B cell (primary cell): ENCODE measurements at regions not wholly inside any gene's neighbourhood (a gene's known extent, or its start where the extent isn't known, plus 50 kb on each side); places are given as distances from the start of the nearest gene placed in this dataset.

ENCODE experiments used
- ATAC-seq: fragments of 200-7000 bp; cut with Tn5 transposase; one replicate; pipeline ENCODE4 v1.10.0; 2021; ENCODE audit warnings: low read depth, mild to moderate bottlenecking, moderate number of reproducible peaks, moderate library complexity
- CTCF ChIA-PET: fragments of 350-600 bp; sonication (Branson Sonifier 250); formaldehyde crosslinking; loops from one replicate; lab custom pipeline; 2021; ENCODE audit warnings: antibody characterized with exemption, inconsistent platforms; lab: Charles Lee
- POLR2A ChIA-PET: fragments of 350-600 bp; sonication (Branson Sonifier 250); formaldehyde crosslinking; loops from one replicate; lab custom pipeline; 2021; ENCODE audit warnings: antibody characterized with exemption; lab: Charles Lee
- DNase-seq: peaks from one replicate; pipeline ENCODE4 v3.0.0; 2013
- H2AFZ ChIP-seq: 2 replicates; pipeline ENCODE4 v1.6.1; 2012; ENCODE audit warnings: mild to moderate bottlenecking, low read depth, low read length; ENCODE audit not compliant: insufficient read depth, poor library complexity, severe bottlenecking
- H3K27ac ChIP-seq, 2 donors: 1 replicate in 1 of 2; 2 replicates in 1 of 2; pipeline ENCODE4 v1.5.1; 2012 to 2013; ENCODE audit warnings: low read length in 2 of 2, mild to moderate bottlenecking in 2 of 2, moderate library complexity in 1 of 2
- H3K27me3 ChIP-seq, 4 experiments: fragments of 200-600 bp in 1 of 4; sonication (generic) in 1 of 4; replicated peaks in 1 of 4; 1 replicate in 2 of 4; 2 replicates in 2 of 4; pipeline versions ENCODE4 v1.6.1 to v1.7.0; 2013 to 2016; ENCODE audit warnings: low read length in 3 of 4, mild to moderate bottlenecking in 2 of 4, mixed read lengths in 1 of 4, moderate library complexity in 1 of 4; ENCODE audit not compliant: insufficient read depth in 4 of 4, control insufficient read depth in 3 of 4; ENCODE audit errors: control extremely low read depth in 1 of 4
- H3K36me3 ChIP-seq, 2 experiments: replicated peaks in 1 of 2; 1 replicate in 1 of 2; 2 replicates in 1 of 2; pipeline versions ENCODE4 v1.6.1 to v1.7.1; 2013; ENCODE audit warnings: low read length in 1 of 2; ENCODE audit not compliant: insufficient read depth in 2 of 2, control insufficient read depth in 1 of 2; ENCODE audit errors: control extremely low read depth in 1 of 2, extremely low read depth in 1 of 2
- H3K4me1 ChIP-seq, 2 donors: fragments of 200-600 bp in 1 of 2; sonication (generic) in 1 of 2; 1 replicate in 1 of 2; 2 replicates in 1 of 2; pipeline versions ENCODE4 v1.5.1 to v1.6.1; 2013 to 2017; ENCODE audit warnings: low read length in 2 of 2; ENCODE audit not compliant: control insufficient read depth in 2 of 2, insufficient read depth in 2 of 2
- H3K4me2 ChIP-seq: replicated peaks from 2 replicates; pipeline ENCODE3; 2012; ENCODE audit warnings: mild to moderate bottlenecking, low read depth, low read length; ENCODE audit not compliant: poor library complexity, severe bottlenecking
- H3K4me3 ChIP-seq, 5 experiments: fragments of 200-600 bp in 1 of 5; sonication (generic) in 1 of 5; 1 replicate in 3 of 5; 2 replicates in 2 of 5; pipeline versions ENCODE4 v1.5.1 to v1.7.0; 2011 to 2016; ENCODE audit warnings: low read length in 4 of 5, mild to moderate bottlenecking in 4 of 5, low read depth in 2 of 5, control low read depth in 1 of 5, moderate library complexity in 1 of 5; ENCODE audit not compliant: insufficient read depth in 1 of 5; ENCODE audit errors: control extremely low read depth in 1 of 5, extremely low read depth in 1 of 5
- H3K79me2 ChIP-seq: fragments of 200-600 bp; sonication (generic); one replicate; pipeline ENCODE4 v1.6.0; 2016; ENCODE audit warnings: low read length; ENCODE audit not compliant: control insufficient read depth, insufficient read depth
- H3K9ac ChIP-seq: fragments of 200-600 bp; sonication (generic); 2 replicates; pipeline ENCODE4 v1.6.1; 2017; ENCODE audit warnings: mild to moderate bottlenecking, low read length, moderate library complexity
- H3K9me3 ChIP-seq, 3 donors: one replicate each; pipeline versions ENCODE4 v1.6.1 to v1.7.1; 2013; ENCODE audit warnings: low read length in 2 of 3; ENCODE audit not compliant: control insufficient read depth in 2 of 3, insufficient read depth in 1 of 3; ENCODE audit errors: control extremely low read depth in 1 of 3
- H4K20me1 ChIP-seq: 2 replicates; pipeline ENCODE4 v1.6.0; 2012; ENCODE audit warnings: mild to moderate bottlenecking, low read length; ENCODE audit not compliant: insufficient read depth, control insufficient read depth, poor library complexity, severe bottlenecking
- H3K27ac Mint-ChIP-seq: one replicate; pipeline ENCODE4 v1.8.0; 2021; ENCODE audit warnings: mixed read lengths
- H3K27me3 Mint-ChIP-seq: one replicate; pipeline ENCODE4 v1.8.0; 2021; ENCODE audit warnings: mixed read lengths
- H3K4me1 Mint-ChIP-seq: one replicate; pipeline ENCODE4 v1.8.0; 2021; ENCODE audit warnings: mixed read lengths
- H3K4me3 Mint-ChIP-seq: one replicate; pipeline ENCODE4 v1.8.0; 2021; ENCODE audit warnings: mixed read lengths
- H3K9me3 Mint-ChIP-seq: one replicate; pipeline ENCODE4 v1.8.0; 2022; ENCODE audit warnings: mixed read lengths; ENCODE audit not compliant: insufficient read depth
- EZH2 ChIP-seq: IDR thresholded peaks from 2 replicates; pipeline ENCODE4 v1.6.1; 2012; ENCODE audit warnings: borderline replicate concordance, low read depth, mild to moderate bottlenecking, moderate library complexity, low read length; ENCODE audit not compliant: insufficient read depth, poor library complexity, severe bottlenecking
- WGBS: methylation state at CpG from one replicate; pipeline ENCODE4 v1.1.5; 2013; ENCODE audit warnings: missing lambda C conversion rate; ENCODE audit not compliant: insufficient coverage; 5-methylcytosine and 5-hydroxymethylcytosine counted together
- intact Hi-C: fragments of 100-400 bp; cut with micrococcal nuclease; formaldehyde crosslinking; loops from one replicate; pipeline ENCODE4 v1.10.0; 2022
- TF ChIP-seq, protein P1 (sequence below): fragments of 200-600 bp; IDR thresholded peaks from one replicate; pipeline ENCODE4 v1.8.0; 2022; ENCODE audit warnings: antibody characterized with exemption, mild to moderate bottlenecking

DNA sequence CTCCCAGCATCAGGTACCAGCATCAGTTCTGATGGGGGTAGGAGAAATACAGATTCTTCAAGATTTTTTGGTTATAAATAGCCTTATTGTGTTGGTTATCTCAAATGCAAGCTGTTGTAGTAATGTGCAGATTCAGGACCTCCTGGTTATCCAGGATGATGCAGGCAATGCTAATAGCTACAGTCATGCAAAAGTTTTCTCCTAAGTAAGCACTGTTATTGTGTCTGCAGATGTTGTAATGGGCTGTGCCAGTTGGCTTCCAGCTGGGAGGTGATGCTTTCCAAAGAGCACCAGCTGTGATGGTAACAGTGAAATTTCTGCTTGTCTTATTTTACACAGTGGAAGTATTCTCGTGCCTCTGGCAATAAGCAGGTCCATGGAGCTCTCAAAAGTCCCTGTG is 719.2 kb upstream of the CTNND2 start:
- CTCF ChIA-PET, result no interaction called here
- Histone ChIP-seq H3K27me3 (no peaks in the 10 kb centered on the region), H3K27ac (no peak overlapping the region), H3K79me2 (no peaks in the 10 kb centered on the region), H3K9me3 (peaks cover 0 to 10% (median 6%) of the 10 kb centered on the region in 3 donors), H3K36me3 (no peaks in the 10 kb centered on the region), H2AFZ (no peak overlapping the region), H3K4me3 (no peak overlapping the region), H4K20me1 (no peaks in the 10 kb centered on the region), H3K4me2 (no peak overlapping the region), H3K9ac (no peak overlapping the region), H3K4me1 (no peaks in the 10 kb centered on the region)
- Mint-ChIP-seq H3K9me3 (peaks cover 8% of the 10 kb centered on the region), H3K27ac (no peak overlapping the region), H3K27me3 (no peaks in the 10 kb centered on the region), H3K4me3 (no peak overlapping the region), H3K4me1 (no peaks in the 10 kb centered on the region)
- POLR2A ChIA-PET, result no interaction called here
- WGBS, result 100% methylated on average over 1 of the region's 1 CpG
- ATAC-seq (no peak), DNase-seq (no peak)
- intact Hi-C loops, result no loop called here
- TF ChIP-seq, protein P1, sequence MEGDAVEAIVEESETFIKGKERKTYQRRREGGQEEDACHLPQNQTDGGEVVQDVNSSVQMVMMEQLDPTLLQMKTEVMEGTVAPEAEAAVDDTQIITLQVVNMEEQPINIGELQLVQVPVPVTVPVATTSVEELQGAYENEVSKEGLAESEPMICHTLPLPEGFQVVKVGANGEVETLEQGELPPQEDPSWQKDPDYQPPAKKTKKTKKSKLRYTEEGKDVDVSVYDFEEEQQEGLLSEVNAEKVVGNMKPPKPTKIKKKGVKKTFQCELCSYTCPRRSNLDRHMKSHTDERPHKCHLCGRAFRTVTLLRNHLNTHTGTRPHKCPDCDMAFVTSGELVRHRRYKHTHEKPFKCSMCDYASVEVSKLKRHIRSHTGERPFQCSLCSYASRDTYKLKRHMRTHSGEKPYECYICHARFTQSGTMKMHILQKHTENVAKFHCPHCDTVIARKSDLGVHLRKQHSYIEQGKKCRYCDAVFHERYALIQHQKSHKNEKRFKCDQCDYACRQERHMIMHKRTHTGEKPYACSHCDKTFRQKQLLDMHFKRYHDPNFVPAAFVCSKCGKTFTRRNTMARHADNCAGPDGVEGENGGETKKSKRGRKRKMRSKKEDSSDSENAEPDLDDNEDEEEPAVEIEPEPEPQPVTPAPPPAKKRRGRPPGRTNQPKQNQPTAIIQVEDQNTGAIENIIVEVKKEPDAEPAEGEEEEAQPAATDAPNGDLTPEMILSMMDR, result no peak
- TF ChIP-seq EZH2, result no peak

DNA sequence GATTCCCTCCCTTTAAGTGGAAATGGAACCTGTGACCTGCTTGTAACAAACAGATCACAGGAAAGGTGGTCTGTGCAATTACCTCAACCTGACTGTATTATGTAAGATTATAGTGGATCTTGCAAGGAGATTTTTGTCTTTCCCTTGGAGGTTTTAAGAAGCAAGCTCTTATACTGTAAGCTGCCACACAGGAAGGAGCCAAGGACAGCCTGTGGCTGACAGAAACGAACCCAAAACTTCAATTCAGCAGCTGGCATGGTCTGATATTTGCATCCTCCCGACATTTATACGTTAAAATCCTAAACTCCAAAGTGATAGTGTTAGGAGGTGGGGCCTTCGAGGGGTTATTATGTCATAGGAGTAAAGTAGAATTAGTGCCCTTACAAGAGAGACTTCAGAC is 711.8 kb upstream of the CTNND2 start:
- ATAC-seq (no peak), DNase-seq (no peak)
- Histone ChIP-seq H2AFZ (no peak overlapping the region), H3K4me3 (no peak overlapping the region), H3K36me3 (no peaks in the 10 kb centered on the region), H3K9me3 (peaks cover 0 to 4% (median 0%) of the 10 kb centered on the region in 3 donors), H3K9ac (no peak overlapping the region), H3K4me1 (no peaks in the 10 kb centered on the region), H3K4me2 (no peak overlapping the region), H3K27ac (no peak overlapping the region), H3K27me3 (no peaks in the 10 kb centered on the region), H4K20me1 (no peaks in the 10 kb centered on the region), H3K79me2 (no peaks in the 10 kb centered on the region)
- 0% methylated on average over 1 of the region's 4 CpGs for WGBS
- ChIA-PET POLR2A (no interaction called here), CTCF (no interaction called here)
- H3K27me3 Mint-ChIP-seq, result no peaks in the 10 kb centered on the region
- no peaks in the 10 kb centered on the region for H3K4me1 Mint-ChIP-seq
- TF ChIP-seq, protein P1, result no peak
- no peak for TF ChIP-seq EZH2
- H3K9me3 Mint-ChIP-seq, result peaks cover 7% of the 10 kb centered on the region
- no peak overlapping the region for H3K4me3 Mint-ChIP-seq
- no peak overlapping the region for H3K27ac Mint-ChIP-seq
- intact Hi-C loops, result no loop called here
